Neuronal stem cell (in vitro differentiated cells): ENCODE measurements at regions not wholly inside any gene's neighbourhood (a gene's known extent, or its start where the extent isn't known, plus 50 kb on each side); places are given as distances from the start of the nearest gene placed in this dataset.
A peak's percentile ranks its signal among the peaks of the same experiment; 100 is the strongest.

Experiments used
- DNase-seq: peaks from one replicate; pipeline ENCODE4 v3.0.0-alpha.2; 2013; ENCODE audit warnings: low spot score
- H2AFZ ChIP-seq: one replicate; pipeline ENCODE4 v1.6.1; 2013; ENCODE audit warnings: mild to moderate bottlenecking, low read length, inconsistent platforms
- H2AK5ac ChIP-seq: 2 replicates; pipeline ENCODE4 v1.6.1; 2013; ENCODE audit warnings: low read depth, mild to moderate bottlenecking, inconsistent platforms, low read length, moderate library complexity, mixed read lengths
- H2BK120ac ChIP-seq: 2 replicates; pipeline ENCODE4 v1.6.1; 2013; ENCODE audit warnings: low read depth, mild to moderate bottlenecking, inconsistent platforms, low read length, moderate library complexity, mixed read lengths
- H2BK12ac ChIP-seq: one replicate; pipeline ENCODE4 v1.6.1; 2013; ENCODE audit warnings: low read length, inconsistent platforms
- H2BK15ac ChIP-seq: 2 replicates; pipeline ENCODE4 v1.6.1; 2013; ENCODE audit warnings: mild to moderate bottlenecking, low read length, inconsistent platforms, mixed read lengths
- H2BK5ac ChIP-seq: one replicate; pipeline ENCODE4 v1.6.1; 2013; ENCODE audit warnings: inconsistent platforms, mild to moderate bottlenecking, low read length, moderate library complexity
- H3K14ac ChIP-seq: one replicate; pipeline ENCODE4 v1.6.1; 2013; ENCODE audit warnings: low read length, inconsistent platforms
- H3K18ac ChIP-seq: 2 replicates; pipeline ENCODE4 v1.6.1; 2013; ENCODE audit warnings: low read length, inconsistent platforms
- H3K23ac ChIP-seq: 2 replicates; pipeline ENCODE4 v1.6.1; 2013; ENCODE audit warnings: low read depth, mild to moderate bottlenecking, mixed read lengths, low read length, inconsistent platforms; ENCODE audit not compliant: poor library complexity
- H3K27ac ChIP-seq: replicated peaks from 3 replicates; pipeline ENCODE4 v1.5.1; 2013; ENCODE audit warnings: low read length, inconsistent platforms
- H3K27me3 ChIP-seq, 3 experiments: 2 replicates each; pipeline ENCODE4 v1.6.1; 2013; ENCODE audit warnings: low read length in 3 of 3, mild to moderate bottlenecking in 2 of 3, inconsistent platforms in 1 of 3, low read depth in 1 of 3, mixed read lengths in 1 of 3, moderate library complexity in 1 of 3; ENCODE audit not compliant: control insufficient read depth in 3 of 3, insufficient read depth in 3 of 3
- H3K36me3 ChIP-seq, 2 donors: replicated peaks in 1 of 2; 2 replicates each; pipeline ENCODE4 v1.6.1; 2013; ENCODE audit warnings: low read length in 2 of 2; ENCODE audit not compliant: control insufficient read depth in 2 of 2, insufficient read depth in 2 of 2
- H3K4ac ChIP-seq: 2 replicates; pipeline ENCODE4 v1.6.1; 2013; ENCODE audit warnings: inconsistent platforms, mild to moderate bottlenecking, low read length, moderate library complexity
- H3K4me1 ChIP-seq, 2 donors: 1 replicate in 1 of 2; 2 replicates in 1 of 2; pipeline ENCODE4 v1.6.1; 2013; ENCODE audit warnings: low read length in 2 of 2, low read depth in 1 of 2; ENCODE audit not compliant: control insufficient read depth in 2 of 2, insufficient read depth in 1 of 2
- H3K4me2 ChIP-seq: one replicate; pipeline ENCODE4 v1.6.1; 2013; ENCODE audit warnings: mild to moderate bottlenecking, low read length, inconsistent platforms; ENCODE audit not compliant: insufficient read depth, poor library complexity, severe bottlenecking
- H3K4me3 ChIP-seq, 2 donors: 2 replicates each; pipeline ENCODE4 v1.5.1; 2013; ENCODE audit warnings: low read length in 2 of 2, mild to moderate bottlenecking in 2 of 2, inconsistent platforms in 1 of 2, moderate library complexity in 1 of 2
- H3K79me1 ChIP-seq: one replicate; pipeline ENCODE4 v1.6.1; 2013; ENCODE audit warnings: low read depth, mild to moderate bottlenecking, inconsistent platforms, low read length, moderate library complexity
- H3K9ac ChIP-seq: one replicate; pipeline ENCODE4 v1.6.1; 2013; ENCODE audit warnings: mild to moderate bottlenecking, low read depth, low read length, inconsistent platforms; ENCODE audit not compliant: poor library complexity
- H3K9me3 ChIP-seq, 2 donors: replicated peaks in 1 of 2; 2 replicates each; pipeline versions ENCODE3 to v1.6.1; 2013; ENCODE audit warnings: low read length in 2 of 2, mild to moderate bottlenecking in 2 of 2, inconsistent platforms in 1 of 2, low read depth in 1 of 2, mixed read lengths in 1 of 2, moderate library complexity in 1 of 2; ENCODE audit not compliant: control insufficient read depth in 2 of 2, insufficient read depth in 1 of 2
- H4K8ac ChIP-seq: one replicate; pipeline ENCODE4 v1.6.1; 2013; ENCODE audit warnings: low read depth, mild to moderate bottlenecking, inconsistent platforms, low read length, moderate library complexity
- H4K91ac ChIP-seq: one replicate; pipeline ENCODE4 v1.6.1; 2013; ENCODE audit warnings: low read length, low read depth, mild to moderate bottlenecking, inconsistent platforms; ENCODE audit not compliant: poor library complexity
- WGBS, 2 donors: extraction: QIAGEN DNeasy Blood & Tissue Kit; methylation state at CpG; one replicate each; pipeline ENCODE4 v1.1.7; 2013; ENCODE audit warnings: missing lambda C conversion rate in 2 of 2, mixed read lengths in 1 of 2; ENCODE audit not compliant: insufficient read length in 2 of 2, insufficient replicate concordance in 1 of 2; ENCODE audit errors: extremely low coverage in 2 of 2; 5-methylcytosine and 5-hydroxymethylcytosine counted together

GRCh38 chr6:165752451-165752850 is 89.4 kb upstream of the PDE10A start:
- no CpG with 5 or more reads among the region's 3 CpGs for WGBS, 2 donors
- H3K27ac ChIP-seq: no peak overlapping the region

DNA sequence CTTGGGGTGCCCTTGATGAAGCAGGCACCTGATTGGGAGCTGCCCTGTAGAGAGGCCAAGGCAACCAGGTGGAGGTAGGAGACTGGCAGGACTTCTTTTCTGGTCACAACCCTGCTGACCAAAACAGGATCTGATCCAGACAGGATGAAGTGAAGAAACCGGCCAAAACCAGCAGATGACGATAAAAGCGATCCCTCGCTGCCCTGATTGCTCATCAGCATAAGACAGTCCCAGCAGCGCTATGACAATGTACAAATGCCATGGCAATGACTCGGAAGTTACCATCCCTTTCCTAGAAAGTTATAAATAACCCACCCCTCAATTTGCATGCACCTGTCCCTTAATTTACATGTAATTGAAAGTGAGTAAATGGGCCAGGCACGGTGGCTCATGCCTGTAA is 88.4 kb upstream of the PDE10A start:
- Histone ChIP-seq H3K9ac (no peak overlapping the region), H3K4me1 (no peaks in the 10 kb centered on the region), H3K36me3 (no peaks in the 10 kb centered on the region), H3K18ac (no peak overlapping the region), H2BK5ac (no peak overlapping the region), H2BK120ac (no peak overlapping the region), H3K27ac (no peak overlapping the region), H2BK12ac (no peak overlapping the region), H3K23ac (no peak overlapping the region), H3K4ac (no peak overlapping the region), H2AFZ (no peak overlapping the region), H3K4me3 (no peak overlapping the region), H4K91ac (no peak overlapping the region), H3K27me3 (peaks cover 0 to 2% (median 0%) of the 10 kb centered on the region in 3 experiments), H2BK15ac (no peak overlapping the region), H3K14ac (no peak overlapping the region), H3K4me2 (no peak overlapping the region), H3K9me3 (peaks cover 0 to 2% of the 10 kb centered on the region in 2 donors), H4K8ac (no peak overlapping the region), H2AK5ac (no peak overlapping the region), H3K79me1 (no peaks in the 10 kb centered on the region)
- WGBS, 2 donors: no CpG with 5 or more reads among the region's 7 CpGs
- DNase-seq: no peak

More at GRCh38 chr6:165752451-165752850, 89.4 kb upstream of the PDE10A start:
- Histone ChIP-seq H2BK12ac (no peak overlapping the region), H2BK120ac (no peak overlapping the region), H3K4me3 (no peak overlapping the region), H3K4me1 (no peaks in the 10 kb centered on the region), H2AFZ (no peak overlapping the region), H3K4ac (no peak overlapping the region), H3K36me3 (no peaks in the 10 kb centered on the region), H3K79me1 (no peaks in the 10 kb centered on the region), H4K91ac (no peak overlapping the region), H3K18ac (no peak overlapping the region), H3K27me3 (peaks cover 0 to 2% (median 0%) of the 10 kb centered on the region in 3 experiments), H4K8ac (no peak overlapping the region), H2BK5ac (no peak overlapping the region), H3K14ac (no peak overlapping the region), H3K4me2 (no peak overlapping the region), H3K9me3 (peaks cover 0 to 2% of the 10 kb centered on the region in 2 donors), H2AK5ac (no peak overlapping the region), H2BK15ac (no peak overlapping the region), H3K23ac (no peak overlapping the region), H3K9ac (no peak overlapping the region)
- no peak for DNase-seq

GRCh38 chr6:165749163-165749562 is 86.1 kb upstream of the PDE10A start:
- Histone ChIP-seq H3K9ac (peak overlapping the region; percentile 51), H4K8ac (no peak overlapping the region), H3K14ac (no peak overlapping the region), H2BK12ac (no peak overlapping the region), H3K23ac (no peak overlapping the region), H3K4me2 (no peak overlapping the region), H3K79me1 (no peaks in the 10 kb centered on the region), H2BK15ac (no peak overlapping the region), H4K91ac (no peak overlapping the region), H2AK5ac (no peak overlapping the region), H2AFZ (no peak overlapping the region), H2BK5ac (no peak overlapping the region), H3K9me3 (peaks cover 0 to 2% of the 10 kb centered on the region in 2 donors), H2BK120ac (no peak overlapping the region), H3K36me3 (no peaks in the 10 kb centered on the region), H3K27me3 (peaks cover 0 to 2% (median 0%) of the 10 kb centered on the region in 3 experiments), H3K4me1 (no peaks in the 10 kb centered on the region), H3K27ac (no peak overlapping the region), H3K4me3 (peak overlapping the region in 1 of 2 donors; percentile 7), H3K4ac (no peak overlapping the region), H3K18ac (no peak overlapping the region)
- no peak for DNase-seq

GRCh38 chr6:165748390-165748789 is 85.3 kb upstream of the PDE10A start:
- Histone ChIP-seq H2AFZ (no peak overlapping the region), H3K9me3 (peaks cover 0 to 2% of the 10 kb centered on the region in 2 donors), H3K4me2 (no peak overlapping the region), H3K4me1 (no peaks in the 10 kb centered on the region), H2BK15ac (no peak overlapping the region), H4K8ac (no peak overlapping the region), H3K27me3 (peaks cover 0 to 2% (median 0%) of the 10 kb centered on the region in 3 experiments), H3K36me3 (no peaks in the 10 kb centered on the region), H4K91ac (no peak overlapping the region), H3K4ac (no peak overlapping the region), H3K18ac (no peak overlapping the region), H3K23ac (no peak overlapping the region), H3K27ac (no peak overlapping the region), H3K14ac (no peak overlapping the region), H3K79me1 (no peaks in the 10 kb centered on the region), H2AK5ac (no peak overlapping the region), H3K9ac (no peak overlapping the region), H3K4me3 (no peak overlapping the region), H2BK120ac (no peak overlapping the region), H2BK5ac (no peak overlapping the region), H2BK12ac (no peak overlapping the region)
- no peak for DNase-seq
- no CpG with 5 or more reads among the region's 6 CpGs for WGBS, 2 donors
